ENCODE measurements at regions not wholly inside any gene's neighbourhood (a gene's known extent, or its start where the extent isn't known, plus 50 kb on each side); places are given as distances from the start of the nearest gene placed in this dataset.
"Not testable (repeated sequence)": the region's sequence is repeated elsewhere in the genome, so short reads cannot be mapped to it uniquely, and the experiment has no call there.

DNA sequence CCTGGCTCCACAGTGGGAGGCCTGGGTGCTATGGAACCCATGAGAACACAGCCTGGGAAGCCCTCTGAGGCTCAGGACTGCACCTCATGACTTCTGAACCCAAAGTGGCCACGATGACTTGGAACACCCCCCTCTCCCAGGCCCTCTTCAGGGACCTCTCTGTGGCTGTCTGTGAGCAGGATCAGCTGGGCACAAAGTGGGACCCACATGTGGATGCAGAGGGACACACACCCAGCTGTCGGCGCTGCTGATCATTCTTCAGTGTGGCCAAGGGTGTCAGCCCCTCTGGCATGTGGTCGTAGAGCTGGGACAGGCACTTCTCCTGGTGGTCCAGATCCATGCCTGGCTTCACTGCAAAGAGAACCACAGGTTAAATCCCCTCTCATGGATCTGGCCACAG lies 293.2 kb downstream of the GOLGA6L6 start:
- CTCF ChIA-PET, POLR2A ChIA-PET: not testable (repeated sequence)

- CTCF ChIA-PET, POLR2A ChIA-PET: not testable (repeated sequence)
These were observed 294.5 kb downstream of the GOLGA6L6 start for GRCh38 chr15:20247137-20247536.

- POLR2A ChIA-PET, CTCF ChIA-PET: not testable (repeated sequence)
These were observed 295.0 kb downstream of the GOLGA6L6 start for GRCh38 chr15:20246624-20247023.

DNA sequence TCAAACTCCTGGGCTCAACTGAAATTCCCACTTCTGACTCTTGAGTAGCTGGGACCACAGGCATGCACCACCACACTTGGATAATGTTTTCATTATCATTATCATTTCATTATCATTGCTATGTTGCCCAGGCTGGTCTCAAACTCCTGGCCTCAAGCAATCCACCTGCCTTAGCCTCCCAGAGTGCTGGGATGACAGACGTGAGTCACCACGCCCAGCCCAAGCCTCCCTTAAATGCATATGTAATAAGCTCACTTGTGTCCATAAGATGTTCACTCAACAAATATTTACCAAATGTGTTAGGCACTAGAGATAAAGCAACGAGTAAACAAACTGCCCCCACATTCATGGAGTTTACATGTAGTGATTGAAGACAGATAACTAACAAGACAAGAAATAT lies 295.7 kb downstream of the GOLGA6L6 start:
- POLR2A ChIA-PET, CTCF ChIA-PET: not testable (repeated sequence)

- POLR2A ChIA-PET, CTCF ChIA-PET: not testable (repeated sequence)
These were observed 296.8 kb downstream of the GOLGA6L6 start for GRCh38 chr15:20244792-20245191.

DNA sequence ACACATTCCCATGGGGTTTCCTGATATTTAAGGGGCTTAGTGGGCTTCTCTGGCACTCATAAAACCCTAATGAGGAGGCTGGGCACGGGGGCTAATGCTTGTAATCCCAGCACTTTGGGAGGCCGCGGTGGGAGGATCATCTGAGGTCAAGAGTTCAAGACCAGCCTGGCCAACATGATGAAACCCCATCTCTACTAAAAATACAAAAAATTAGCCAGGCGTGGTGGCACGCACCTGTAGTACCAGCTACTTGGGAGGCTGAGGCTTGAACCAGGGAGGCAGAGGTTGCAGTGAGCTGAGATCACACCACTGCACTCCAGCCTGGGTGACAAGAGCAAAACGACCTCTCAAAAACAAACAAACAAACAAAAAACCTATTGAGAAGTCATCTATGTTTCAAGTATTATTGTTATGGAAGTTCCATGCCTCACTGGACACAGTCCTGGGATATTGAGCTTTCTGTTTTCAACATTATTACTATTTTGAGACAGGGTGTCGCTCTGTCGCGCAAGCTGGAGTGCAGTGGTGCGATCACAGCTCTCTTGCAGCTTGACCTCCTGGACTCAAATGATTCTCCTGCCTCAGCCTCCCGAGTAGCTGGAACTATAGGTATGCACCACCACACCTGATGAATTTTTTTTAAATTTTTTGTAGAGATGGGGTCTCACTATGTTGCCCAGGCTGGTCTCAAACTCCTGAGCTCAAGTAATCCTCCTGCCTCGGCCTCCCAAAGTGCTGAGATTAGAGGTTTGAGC lies 297.9 kb downstream of the GOLGA6L6 start:
- CTCF ChIA-PET, POLR2A ChIA-PET: not testable (repeated sequence)

- CTCF ChIA-PET, POLR2A ChIA-PET: not testable (repeated sequence)
These were observed 301.2 kb downstream of the GOLGA6L6 start for GRCh38 chr15:20240366-20240917.

DNA sequence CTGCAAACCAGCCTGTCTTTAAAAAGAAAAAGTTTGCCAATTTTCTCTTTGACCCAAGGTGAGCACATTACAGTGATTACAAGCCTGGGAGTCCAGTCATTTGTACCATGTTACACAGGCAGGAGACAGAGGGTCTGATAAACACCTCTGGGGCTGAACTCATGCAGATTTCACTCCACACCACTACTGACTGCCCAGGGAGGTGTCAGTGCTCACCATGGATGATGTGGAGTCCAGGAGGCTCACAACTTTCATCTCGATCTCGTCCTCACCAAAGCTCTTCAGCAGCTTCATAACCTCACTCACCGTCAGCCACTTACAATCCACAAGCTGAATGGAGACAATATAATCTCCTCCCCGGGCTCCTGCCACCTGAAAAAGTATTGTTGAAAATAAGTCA lies 302.4 kb downstream of the GOLGA6L6 start:
- CTCF ChIA-PET, POLR2A ChIA-PET: not testable (repeated sequence)

GRCh38 chr15:20237256-20238020 lies 304.2 kb downstream of the GOLGA6L6 start:
- POLR2A ChIA-PET, CTCF ChIA-PET: not testable (repeated sequence)

DNA sequence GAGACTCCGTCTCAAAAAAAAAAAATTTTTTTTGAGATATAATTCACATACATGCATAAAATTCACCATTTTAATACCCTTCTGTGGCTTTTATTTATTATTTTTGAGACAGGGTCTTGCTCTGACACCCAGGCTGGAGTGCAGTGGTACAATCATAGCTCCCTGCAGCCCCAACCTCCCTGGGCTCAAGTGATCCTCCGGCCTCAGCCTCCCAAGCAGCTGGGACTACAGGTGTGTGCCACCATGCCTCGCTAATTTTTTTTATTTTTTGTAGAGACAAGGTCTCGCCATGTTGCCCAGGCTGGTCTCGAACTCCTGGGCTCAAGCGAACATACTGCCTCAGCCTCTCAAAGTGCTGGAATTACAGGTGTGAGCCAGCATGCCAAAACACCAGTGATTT lies 305.9 kb downstream of the GOLGA6L6 start:
- CTCF ChIA-PET, POLR2A ChIA-PET: not testable (repeated sequence)

DNA sequence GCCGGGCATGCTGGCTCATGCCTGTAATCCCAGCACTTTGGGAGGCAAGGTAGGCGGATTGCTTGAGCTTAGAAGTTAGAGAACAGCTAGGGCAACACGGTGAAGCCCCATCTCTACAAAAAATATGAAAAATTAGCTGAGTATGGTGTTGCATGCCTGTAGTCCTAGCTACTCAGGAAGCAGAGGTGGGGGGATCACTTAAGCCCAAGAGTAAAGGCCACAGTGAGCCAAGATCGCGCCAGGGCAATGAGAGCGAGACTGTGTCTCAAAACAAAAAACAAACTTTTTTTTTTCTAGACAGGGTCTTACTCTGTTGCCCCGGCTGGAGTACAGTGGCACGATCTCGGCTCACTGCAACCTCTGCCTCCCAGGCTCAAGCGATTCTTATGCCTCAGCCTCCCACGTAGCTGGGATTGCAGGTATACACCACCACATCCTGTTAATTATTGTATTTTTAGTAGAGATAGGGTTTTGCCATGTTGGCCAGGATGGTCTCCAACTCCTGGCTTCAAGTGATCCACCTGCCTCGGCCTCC lies 307.5 kb downstream of the GOLGA6L6 start:
- CTCF ChIA-PET, POLR2A ChIA-PET: not testable (repeated sequence)

GRCh38 chr15:20232457-20232856 lies 309.1 kb downstream of the GOLGA6L6 start:
- CTCF ChIA-PET, POLR2A ChIA-PET: not testable (repeated sequence)

DNA sequence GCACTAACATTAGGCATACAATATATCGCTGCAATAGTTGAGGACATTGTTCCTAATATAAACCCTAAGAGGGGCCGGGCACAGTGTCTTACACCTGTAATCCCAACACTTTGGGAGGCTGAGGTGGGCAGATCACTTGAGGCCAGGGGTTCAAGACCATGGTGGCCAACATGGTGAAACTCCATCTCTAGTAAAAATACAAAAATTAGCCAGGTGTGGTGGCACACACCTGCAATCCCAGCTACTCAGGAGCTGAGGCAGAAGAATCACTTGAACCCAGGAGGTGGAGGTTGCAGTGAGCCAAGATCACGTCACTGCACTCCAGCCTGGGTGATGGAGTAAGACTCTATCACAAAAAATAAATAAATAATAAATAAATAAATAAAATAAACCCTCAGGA lies 310.9 kb downstream of the GOLGA6L6 start:
- CTCF ChIA-PET, POLR2A ChIA-PET: not testable (repeated sequence)

- CTCF ChIA-PET, POLR2A ChIA-PET: not testable (repeated sequence)
These were observed 312.8 kb downstream of the GOLGA6L6 start for GRCh38 chr15:20228791-20229190.

GRCh38 chr15:20227119-20227853 lies 314.3 kb downstream of the GOLGA6L6 start:
- POLR2A ChIA-PET, CTCF ChIA-PET: not testable (repeated sequence)

DNA sequence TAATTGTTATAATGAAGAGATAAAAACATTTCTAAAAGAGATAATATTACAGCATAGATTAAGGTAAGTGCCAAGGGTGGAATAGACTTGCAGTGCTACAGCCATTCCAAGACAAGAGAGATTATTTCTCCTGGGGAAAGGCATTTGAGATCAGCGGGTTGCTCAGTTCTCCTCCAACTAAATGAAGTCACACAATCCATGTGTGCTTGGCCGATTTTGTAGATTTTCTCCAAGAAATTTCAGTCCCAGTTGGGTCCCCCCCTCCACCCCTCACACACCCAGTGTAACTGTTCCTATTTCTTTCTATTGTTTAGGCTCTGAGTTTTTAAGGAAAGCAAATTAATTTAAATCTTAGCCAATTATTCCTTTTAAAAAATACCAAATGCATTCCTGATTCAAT lies 315.1 kb downstream of the GOLGA6L6 start:
- CTCF ChIA-PET, POLR2A ChIA-PET: not testable (repeated sequence)

GRCh38 chr15:20221063-20221462 lies 320.5 kb downstream of the GOLGA6L6 start:
- CTCF ChIA-PET, POLR2A ChIA-PET: not testable (repeated sequence)

DNA sequence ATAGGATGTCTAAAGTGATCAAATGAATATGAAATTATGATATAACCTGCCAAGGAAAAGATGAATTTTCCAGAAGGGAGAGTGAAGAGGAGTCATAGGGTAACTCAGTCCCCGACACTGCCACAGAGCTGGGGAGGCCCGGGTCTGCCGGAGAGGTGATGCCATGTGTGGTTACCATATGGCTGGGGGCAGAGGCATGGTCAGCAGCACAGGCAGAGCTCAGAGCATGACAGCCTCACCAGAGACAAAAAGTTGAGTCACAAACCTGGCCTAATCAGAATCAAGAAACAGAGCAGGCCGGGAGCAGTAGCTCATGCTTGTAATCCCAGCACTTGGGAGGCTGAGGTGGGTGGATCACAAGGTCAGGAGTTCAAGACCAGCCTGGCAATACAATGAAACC lies 322.4 kb downstream of the GOLGA6L6 start:
- CTCF ChIA-PET, result interaction anchor here (0.8 kb wide), 1 partner anchor 135 kb away, joined by 3 read pairs; no protein-coding TSS in a partner anchor

GRCh38 chr15:20215700-20216099 lies 325.9 kb downstream of the GOLGA6L6 start:
- POLR2A ChIA-PET, CTCF ChIA-PET: not testable (repeated sequence)

More for the DNA sequence above, 322.4 kb downstream of the GOLGA6L6 start:
- POLR2A ChIA-PET, result not testable (repeated sequence)

DNA sequence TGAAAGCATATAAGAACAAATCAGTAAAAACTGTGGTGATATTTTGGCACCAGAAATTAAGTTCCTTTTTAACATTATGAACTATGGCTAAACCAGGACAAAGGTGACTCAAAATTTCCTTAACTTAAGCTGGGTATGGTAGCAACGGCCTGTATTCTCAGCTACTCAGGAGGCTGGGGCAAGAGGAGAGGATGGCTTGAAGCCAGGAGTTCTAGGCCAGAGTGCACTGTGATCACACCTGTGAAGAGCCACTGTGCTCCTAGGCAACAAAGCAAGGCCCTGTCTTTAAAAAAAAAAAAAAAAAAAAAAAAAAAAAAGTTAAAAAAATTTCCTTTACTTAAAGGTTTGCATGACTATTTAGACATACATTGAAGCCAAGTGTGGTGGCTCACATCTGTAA lies 327.5 kb downstream of the GOLGA6L6 start:
- POLR2A ChIA-PET, CTCF ChIA-PET: not testable (repeated sequence)

Measured in activated CD8-positive, alpha-beta memory T cell treated with anti-CD3 and anti-CD28 coated beads for 36 hours (primary cell).